OCI-LY1 (cell line): ENCODE measurements at regions not wholly inside any gene's neighbourhood (a gene's known extent, or its start where the extent isn't known, plus 50 kb on each side); places are given as distances from the start of the nearest gene placed in this dataset.

Source experiments
- H2AFZ ChIP-seq: fragments of 200-600 bp; sonication (generic), shearing (Covaris generic); 2 replicates; pipeline ENCODE4 v1.6.0; 2014; ENCODE audit warnings: antibody characterized with exemption, mild to moderate bottlenecking, low read length
- H3F3A ChIP-seq: fragments of 200-600 bp; sonication (generic), shearing (Covaris generic); 2 replicates; pipeline ENCODE4 v1.6.0; 2014; ENCODE audit warnings: mild to moderate bottlenecking, antibody characterized with exemption, low read length, moderate library complexity; ENCODE audit not compliant: insufficient read depth
- H3K27ac ChIP-seq: fragments of 200-600 bp; sonication (generic); 2 replicates; pipeline ENCODE4 v1.5.1; 2014; ENCODE audit warnings: low read length, mixed run types, mild to moderate bottlenecking, low read depth; ENCODE audit not compliant: poor library complexity, severe bottlenecking
- H3K27me3 ChIP-seq: fragments of 200-600 bp; sonication (generic); 2 replicates; pipeline ENCODE4 v1.6.0; 2014; ENCODE audit warnings: antibody characterized with exemption, mild to moderate bottlenecking, low read length, moderate library complexity; ENCODE audit not compliant: insufficient read depth
- H3K36me3 ChIP-seq: fragments of 200-600 bp; sonication (generic); 2 replicates; pipeline ENCODE4 v1.6.1; 2014; ENCODE audit warnings: mild to moderate bottlenecking, antibody characterized with exemption, low read length, moderate library complexity, mixed read lengths; ENCODE audit not compliant: insufficient read depth
- H3K4me1 ChIP-seq: fragments of 200-600 bp; sonication (generic); 2 replicates; pipeline ENCODE4 v1.5.1; 2014; ENCODE audit warnings: mild to moderate bottlenecking, low read length, moderate library complexity; ENCODE audit not compliant: insufficient read depth, severe bottlenecking
- H3K4me2 ChIP-seq: fragments of 200-600 bp; sonication (generic), shearing (Covaris generic); 2 replicates; pipeline ENCODE4 v1.6.1; 2014; ENCODE audit warnings: low read length
- H3K4me3 ChIP-seq: fragments of 200-600 bp; sonication (generic); 2 replicates; pipeline ENCODE4 v1.5.1; 2014; ENCODE audit warnings: low read length, low read depth, mild to moderate bottlenecking, mixed read lengths; ENCODE audit not compliant: poor library complexity, severe bottlenecking
- H3K79me2 ChIP-seq: fragments of 200-600 bp; shearing (Covaris generic); 2 replicates; pipeline ENCODE4 v1.6.1; 2016; ENCODE audit warnings: mixed run types, low read length, mixed read lengths; ENCODE audit not compliant: insufficient read depth
- H3K9ac ChIP-seq: fragments of 200-600 bp; sonication (generic), shearing (Covaris generic); 2 replicates; pipeline ENCODE4 v1.6.1; 2014; ENCODE audit warnings: mild to moderate bottlenecking, low read length, mixed read lengths
- H3K9me2 ChIP-seq: fragments of 200-600 bp; sonication (generic), shearing (Covaris generic); 2 replicates; pipeline ENCODE4 v1.6.1; 2014; ENCODE audit warnings: low read depth, mild to moderate bottlenecking, low read length, mixed read lengths
- H3K9me3 ChIP-seq: fragments of 200-600 bp; shearing (Covaris generic); 2 replicates; pipeline ENCODE4 v1.6.1; 2014; ENCODE audit warnings: low read length, mixed read lengths
- H4K20me1 ChIP-seq: fragments of 200-600 bp; sonication (generic), shearing (Covaris generic); 2 replicates; pipeline ENCODE4 v1.6.0; 2016; ENCODE audit warnings: mild to moderate bottlenecking, low read length; ENCODE audit not compliant: insufficient read depth
- EZH2 ChIP-seq: fragments of 200-600 bp; sonication (generic), shearing (Covaris generic); IDR thresholded peaks from 2 replicates; pipeline ENCODE4 v1.8.0; 2017; ENCODE audit warnings: borderline replicate concordance, mixed run types, mild to moderate bottlenecking, antibody characterized with exemption, low read length, moderate library complexity, mixed read lengths
- TF ChIP-seq, protein P1 (sequence below): fragments of 200-600 bp; sonication (generic), shearing (Covaris generic); IDR thresholded peaks from 2 replicates; pipeline ENCODE4 v1.5.1; 2017; ENCODE audit warnings: mild to moderate bottlenecking, antibody characterized with exemption, low read length, moderate library complexity, mixed read lengths

DNA sequence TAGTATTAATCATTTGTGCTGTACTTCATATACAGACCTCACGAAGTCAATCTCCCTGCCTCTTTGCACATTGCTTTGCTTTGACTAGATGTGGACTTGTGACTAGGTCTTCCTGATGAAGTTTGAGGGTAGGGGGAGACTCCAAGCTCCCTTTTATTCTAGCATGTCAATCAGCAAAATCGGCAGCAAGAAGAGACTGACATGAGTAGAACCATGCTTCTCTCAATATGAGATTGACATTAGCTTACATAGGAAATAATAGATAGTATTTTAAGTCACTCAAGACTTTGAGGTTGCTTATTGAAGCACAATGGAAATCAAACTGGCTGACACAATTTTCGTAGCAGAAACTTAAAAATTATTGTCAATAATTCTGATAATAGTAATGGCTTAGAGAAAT is 866.4 kb upstream of the ADAMTS5 start:
- H3K79me2 ChIP-seq, result no peaks in the 10 kb centered on the region

DNA sequence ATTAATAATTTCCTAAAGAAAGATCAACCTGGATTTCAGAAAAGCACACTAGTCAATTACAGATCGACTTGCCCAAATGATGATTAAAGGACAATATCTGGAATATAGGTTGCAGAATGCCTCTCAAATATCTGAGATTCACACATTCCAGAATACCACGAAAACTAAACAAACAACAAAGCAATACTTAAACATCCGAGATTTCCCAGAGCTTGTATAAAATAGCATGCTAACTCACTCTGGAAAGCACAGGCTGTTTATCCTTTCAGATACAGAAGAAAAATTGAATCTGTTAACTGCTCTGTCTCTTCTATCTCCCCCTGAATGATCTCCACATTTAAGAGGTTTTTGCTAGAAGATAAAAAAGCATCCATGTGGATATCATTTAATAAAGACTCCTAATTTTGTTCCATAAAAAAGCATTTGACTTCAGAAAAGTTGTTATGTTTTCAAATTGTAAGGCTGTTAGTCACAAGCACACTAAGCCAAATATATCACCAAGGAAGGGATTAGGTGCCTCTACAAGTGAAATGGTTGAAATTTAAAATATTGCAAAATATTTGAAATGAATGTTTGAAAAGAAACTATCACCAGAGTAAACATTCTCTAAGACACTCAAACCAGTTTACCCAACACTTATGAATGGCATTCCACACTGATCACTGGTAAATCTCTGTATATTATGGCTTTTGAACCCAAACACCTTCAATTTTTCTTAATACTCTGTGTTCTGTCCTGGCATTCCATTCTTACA is 865.1 kb upstream of the ADAMTS5 start:
- H3K27ac ChIP-seq, result no peak overlapping the region
- no peaks in the 10 kb centered on the region for H3K9me2 ChIP-seq
- H3F3A ChIP-seq, result no peaks in the 10 kb centered on the region
- H3K9ac ChIP-seq, result no peak overlapping the region
- no peaks in the 10 kb centered on the region for H4K20me1 ChIP-seq
- H3K27me3 ChIP-seq, result no peaks in the 10 kb centered on the region
- no peak overlapping the region for H2AFZ ChIP-seq
- no peak overlapping the region for H3K4me2 ChIP-seq
- H3K4me1 ChIP-seq, result no peaks in the 10 kb centered on the region
- no peaks in the 10 kb centered on the region for H3K79me2 ChIP-seq
- H3K36me3 ChIP-seq, result no peaks in the 10 kb centered on the region
- no peaks in the 10 kb centered on the region for H3K9me3 ChIP-seq
- no peak overlapping the region for H3K4me3 ChIP-seq
- TF ChIP-seq, protein P1, sequence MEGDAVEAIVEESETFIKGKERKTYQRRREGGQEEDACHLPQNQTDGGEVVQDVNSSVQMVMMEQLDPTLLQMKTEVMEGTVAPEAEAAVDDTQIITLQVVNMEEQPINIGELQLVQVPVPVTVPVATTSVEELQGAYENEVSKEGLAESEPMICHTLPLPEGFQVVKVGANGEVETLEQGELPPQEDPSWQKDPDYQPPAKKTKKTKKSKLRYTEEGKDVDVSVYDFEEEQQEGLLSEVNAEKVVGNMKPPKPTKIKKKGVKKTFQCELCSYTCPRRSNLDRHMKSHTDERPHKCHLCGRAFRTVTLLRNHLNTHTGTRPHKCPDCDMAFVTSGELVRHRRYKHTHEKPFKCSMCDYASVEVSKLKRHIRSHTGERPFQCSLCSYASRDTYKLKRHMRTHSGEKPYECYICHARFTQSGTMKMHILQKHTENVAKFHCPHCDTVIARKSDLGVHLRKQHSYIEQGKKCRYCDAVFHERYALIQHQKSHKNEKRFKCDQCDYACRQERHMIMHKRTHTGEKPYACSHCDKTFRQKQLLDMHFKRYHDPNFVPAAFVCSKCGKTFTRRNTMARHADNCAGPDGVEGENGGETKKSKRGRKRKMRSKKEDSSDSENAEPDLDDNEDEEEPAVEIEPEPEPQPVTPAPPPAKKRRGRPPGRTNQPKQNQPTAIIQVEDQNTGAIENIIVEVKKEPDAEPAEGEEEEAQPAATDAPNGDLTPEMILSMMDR, result no peak
- no peak for TF ChIP-seq EZH2

More for the DNA sequence above, 866.4 kb upstream of the ADAMTS5 start:
- no peak overlapping the region for H3K4me3 ChIP-seq
- no peaks in the 10 kb centered on the region for H3K4me1 ChIP-seq
- no peaks in the 10 kb centered on the region for H3K9me3 ChIP-seq
- no peak overlapping the region for H3K9ac ChIP-seq
- H3K27ac ChIP-seq, result no peak overlapping the region
- no peaks in the 10 kb centered on the region for H4K20me1 ChIP-seq
- H3F3A ChIP-seq, result no peaks in the 10 kb centered on the region
- H2AFZ ChIP-seq, result no peak overlapping the region
- H3K36me3 ChIP-seq, result no peaks in the 10 kb centered on the region
- no peak for TF ChIP-seq EZH2
- TF ChIP-seq, protein P1, result no peak
- no peaks in the 10 kb centered on the region for H3K27me3 ChIP-seq
- H3K9me2 ChIP-seq, result no peaks in the 10 kb centered on the region
- H3K4me2 ChIP-seq, result no peak overlapping the region

DNA sequence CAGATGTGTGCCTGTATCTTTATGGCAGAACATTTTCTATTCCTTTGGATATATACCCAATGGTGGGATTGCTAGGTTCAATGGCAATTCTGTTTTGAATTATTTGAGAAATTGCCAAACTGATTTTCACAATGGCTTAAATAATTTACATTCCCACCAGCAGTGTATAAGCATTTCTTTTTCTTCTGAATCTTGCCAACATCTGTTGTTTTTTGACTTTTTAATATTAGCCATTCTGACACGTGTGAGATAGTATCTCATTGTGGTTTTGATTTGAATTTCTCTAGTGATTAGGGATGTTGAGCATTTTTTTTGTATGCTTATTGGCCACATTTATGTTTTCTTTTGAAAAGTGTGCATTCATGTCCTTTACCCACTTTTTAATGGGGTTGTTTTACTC is 864.3 kb upstream of the ADAMTS5 start:
- H2AFZ ChIP-seq, result no peak overlapping the region
- no peaks in the 10 kb centered on the region for H3F3A ChIP-seq
- H3K79me2 ChIP-seq, result no peaks in the 10 kb centered on the region
- no peak overlapping the region for H3K4me3 ChIP-seq
- no peak for TF ChIP-seq EZH2
- TF ChIP-seq, protein P1, result no peak
- no peak overlapping the region for H3K4me2 ChIP-seq
- no peaks in the 10 kb centered on the region for H3K9me2 ChIP-seq
- H4K20me1 ChIP-seq, result no peaks in the 10 kb centered on the region
- no peaks in the 10 kb centered on the region for H3K4me1 ChIP-seq
- H3K27me3 ChIP-seq, result no peaks in the 10 kb centered on the region
- H3K9ac ChIP-seq, result no peak overlapping the region
- no peaks in the 10 kb centered on the region for H3K36me3 ChIP-seq
- H3K27ac ChIP-seq, result no peak overlapping the region
- H3K9me3 ChIP-seq, result no peaks in the 10 kb centered on the region
